ENCODE measurements at regions not wholly inside any gene's neighbourhood (a gene's known extent, or its start where the extent isn't known, plus 50 kb on each side); places are given as distances from the start of the nearest gene placed in this dataset.

DNA sequence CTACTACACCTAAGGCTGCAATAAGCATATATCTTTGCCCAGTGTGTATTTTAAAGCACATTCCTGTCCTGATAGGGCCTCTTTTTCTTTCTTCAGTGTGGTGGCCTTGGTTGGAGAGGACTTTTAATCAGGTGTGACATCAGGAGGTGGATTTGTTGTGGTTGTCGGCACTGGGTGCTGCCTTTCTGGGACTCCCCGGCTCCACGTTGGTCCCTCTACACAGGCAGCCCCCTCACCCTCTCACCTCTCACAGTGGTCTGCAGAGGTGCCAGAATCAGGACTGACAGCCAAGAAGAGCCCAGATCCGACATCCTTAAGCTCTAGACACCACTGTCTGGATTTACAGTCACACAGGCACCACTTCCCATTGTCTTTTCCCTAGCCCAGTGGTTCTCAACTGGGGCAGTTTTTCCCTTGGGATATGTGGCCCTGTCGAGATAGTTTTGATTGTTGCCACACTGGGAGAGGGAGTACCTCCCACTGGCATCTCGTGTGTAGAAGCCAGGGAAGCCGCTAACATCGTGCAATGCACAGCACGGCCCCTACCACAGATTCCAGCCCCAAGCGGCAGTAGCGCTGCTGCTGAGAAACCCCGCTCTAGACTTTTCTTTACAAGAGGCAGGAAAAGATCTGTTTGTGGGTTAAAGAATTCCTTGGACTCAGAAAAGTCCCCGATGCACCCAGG is 314.1 kb downstream of the QKI start:
- TF ChIP-seq EP300 (IDR thresholded peaks at IDR 0.05) (no peak), POLR2A (IDR thresholded peaks at IDR 0.05) (no peak), POLR2AphosphoS5 (IDR thresholded peaks at IDR 0.05) (no peak)
- TF ChIP-seq, protein P1, sequence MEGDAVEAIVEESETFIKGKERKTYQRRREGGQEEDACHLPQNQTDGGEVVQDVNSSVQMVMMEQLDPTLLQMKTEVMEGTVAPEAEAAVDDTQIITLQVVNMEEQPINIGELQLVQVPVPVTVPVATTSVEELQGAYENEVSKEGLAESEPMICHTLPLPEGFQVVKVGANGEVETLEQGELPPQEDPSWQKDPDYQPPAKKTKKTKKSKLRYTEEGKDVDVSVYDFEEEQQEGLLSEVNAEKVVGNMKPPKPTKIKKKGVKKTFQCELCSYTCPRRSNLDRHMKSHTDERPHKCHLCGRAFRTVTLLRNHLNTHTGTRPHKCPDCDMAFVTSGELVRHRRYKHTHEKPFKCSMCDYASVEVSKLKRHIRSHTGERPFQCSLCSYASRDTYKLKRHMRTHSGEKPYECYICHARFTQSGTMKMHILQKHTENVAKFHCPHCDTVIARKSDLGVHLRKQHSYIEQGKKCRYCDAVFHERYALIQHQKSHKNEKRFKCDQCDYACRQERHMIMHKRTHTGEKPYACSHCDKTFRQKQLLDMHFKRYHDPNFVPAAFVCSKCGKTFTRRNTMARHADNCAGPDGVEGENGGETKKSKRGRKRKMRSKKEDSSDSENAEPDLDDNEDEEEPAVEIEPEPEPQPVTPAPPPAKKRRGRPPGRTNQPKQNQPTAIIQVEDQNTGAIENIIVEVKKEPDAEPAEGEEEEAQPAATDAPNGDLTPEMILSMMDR (IDR thresholded peaks at IDR 0.05), result no peak
- H3K9me3 ChIP-seq, result no peaks in the 10 kb centered on the region
- no peak for ATAC-seq
- H3K27me3 ChIP-seq, result no peaks in the 10 kb centered on the region
- no peaks in the 10 kb centered on the region for H3K36me3 ChIP-seq
- no peak overlapping the region for H3K4me3 ChIP-seq
- WGBS, 2 donors (ENCODE audit: low coverage in 1 of 2), result 86 to 98% methylated on average over 5 to 6 of the region's 13 CpGs
- peaks cover 0 to 11% (median 0%) of the 10 kb centered on the region in 3 donors for H3K4me1 ChIP-seq
- no peak overlapping the region for H3K27ac ChIP-seq

DNA sequence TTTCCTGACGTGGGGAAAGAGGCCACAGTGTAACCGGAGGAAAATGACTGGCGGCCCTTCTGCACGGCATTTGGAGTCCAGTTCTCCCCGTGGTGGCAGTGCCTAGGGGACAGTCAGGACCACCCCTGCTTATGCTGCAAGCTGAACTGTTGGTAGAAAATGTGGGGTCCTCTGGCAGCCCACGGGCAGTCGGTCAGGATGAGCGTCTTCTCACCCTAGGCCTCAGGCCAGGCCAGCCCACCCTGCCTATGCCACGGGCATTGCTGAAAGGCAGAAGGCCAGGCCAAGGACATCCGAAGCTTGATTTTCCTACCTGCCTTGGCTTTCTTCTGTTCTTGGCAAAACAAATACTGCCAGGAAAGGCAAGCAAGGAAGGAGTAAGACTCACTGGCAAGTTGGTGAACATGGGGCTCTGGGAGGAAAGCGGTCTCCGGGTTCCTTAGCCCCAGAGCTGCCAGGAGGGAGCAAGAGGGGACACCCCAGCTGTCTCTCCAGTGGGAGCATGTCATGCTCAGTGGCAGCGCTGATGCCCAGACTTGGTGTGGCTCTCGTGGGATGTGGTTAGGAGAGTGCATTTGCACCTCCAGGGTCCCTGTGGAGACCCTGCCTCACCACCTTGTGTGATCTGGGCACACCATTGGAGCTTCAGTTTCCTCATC is 311.6 kb downstream of the QKI start:
- WGBS, 2 donors (ENCODE audit: low coverage in 1 of 2), result 80 to 83% methylated on average over 1 to 8 of the region's 14 CpGs
- no peaks in the 10 kb centered on the region for H3K9me3 ChIP-seq

DNA sequence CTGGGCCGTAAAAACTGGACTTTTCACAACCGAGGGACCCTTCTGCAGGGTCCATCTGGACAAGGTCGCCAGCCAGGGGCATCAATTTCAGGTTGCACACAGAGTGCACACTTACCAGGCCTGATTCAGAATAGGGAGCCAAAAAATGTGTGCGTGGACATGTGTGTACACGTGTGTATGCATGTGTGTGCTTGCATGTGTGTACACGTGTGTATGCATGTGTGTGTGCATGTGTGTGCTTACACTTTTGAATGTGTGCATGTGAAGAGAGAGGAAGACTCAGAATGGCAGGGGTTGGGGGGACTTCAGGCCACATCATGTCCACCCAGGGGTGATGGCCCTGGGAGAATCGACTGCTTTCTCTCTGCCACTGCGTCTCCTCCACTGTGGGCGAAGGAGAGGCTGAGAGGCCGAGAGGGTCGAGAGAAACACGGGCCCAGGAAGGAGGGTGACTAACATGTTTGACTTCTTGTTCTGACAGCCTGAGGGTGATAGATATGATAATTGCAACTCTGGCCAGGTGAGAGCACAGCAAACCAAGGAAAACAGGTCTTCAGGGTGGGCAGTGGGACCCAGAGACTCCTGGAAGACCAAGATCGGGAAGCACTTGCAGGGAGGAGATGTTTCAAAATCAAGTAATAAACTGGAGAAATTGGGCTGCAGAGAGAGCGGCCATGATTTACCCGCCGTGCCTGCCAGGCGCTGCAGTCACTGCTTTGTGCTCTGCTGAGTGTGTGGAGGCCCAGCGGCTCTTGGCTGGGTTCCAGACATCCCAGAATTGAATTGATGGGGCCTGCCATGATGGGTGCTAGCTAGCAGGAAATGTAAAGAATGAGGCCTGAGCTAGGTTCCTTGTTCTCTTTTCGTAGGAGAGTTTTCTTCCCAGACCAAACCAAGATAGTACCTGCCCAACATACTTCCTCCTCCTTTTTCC is 310.8 kb downstream of the QKI start:
- H3K4me1 ChIP-seq, result no peaks in the 10 kb centered on the region
- no peak for ATAC-seq
- no peaks in the 10 kb centered on the region for H3K9me3 ChIP-seq
- H3K36me3 ChIP-seq, result no peaks in the 10 kb centered on the region
- H3K27me3 ChIP-seq, result no peaks in the 10 kb centered on the region
- H3K27ac ChIP-seq, result no peak overlapping the region
- 84 to 86% methylated on average over 8 to 15 of the region's 19 CpGs for WGBS, 2 donors (ENCODE audit: low coverage in 1 of 2)
- H3K4me3 ChIP-seq, result no peak overlapping the region
- TF ChIP-seq EP300 (IDR thresholded peaks at IDR 0.05), result no peak
- no peak for TF ChIP-seq POLR2AphosphoS5 (IDR thresholded peaks at IDR 0.05)
- TF ChIP-seq, protein P1 (IDR thresholded peaks at IDR 0.05), result no peak
- no peak for TF ChIP-seq POLR2A (IDR thresholded peaks at IDR 0.05)

More for the DNA sequence above, 311.6 kb downstream of the QKI start:
- TF ChIP-seq EP300 (IDR thresholded peaks at IDR 0.05) (no peak), POLR2A (IDR thresholded peaks at IDR 0.05) (no peak), POLR2AphosphoS5 (IDR thresholded peaks at IDR 0.05) (no peak)
- TF ChIP-seq, protein P1 (IDR thresholded peaks at IDR 0.05), result no peak
- Histone ChIP-seq H3K4me1 (no peaks in the 10 kb centered on the region), H3K36me3 (no peaks in the 10 kb centered on the region), H3K27me3 (no peaks in the 10 kb centered on the region), H3K4me3 (no peak overlapping the region), H3K27ac (no peak overlapping the region)
- ATAC-seq, result no peak

DNA sequence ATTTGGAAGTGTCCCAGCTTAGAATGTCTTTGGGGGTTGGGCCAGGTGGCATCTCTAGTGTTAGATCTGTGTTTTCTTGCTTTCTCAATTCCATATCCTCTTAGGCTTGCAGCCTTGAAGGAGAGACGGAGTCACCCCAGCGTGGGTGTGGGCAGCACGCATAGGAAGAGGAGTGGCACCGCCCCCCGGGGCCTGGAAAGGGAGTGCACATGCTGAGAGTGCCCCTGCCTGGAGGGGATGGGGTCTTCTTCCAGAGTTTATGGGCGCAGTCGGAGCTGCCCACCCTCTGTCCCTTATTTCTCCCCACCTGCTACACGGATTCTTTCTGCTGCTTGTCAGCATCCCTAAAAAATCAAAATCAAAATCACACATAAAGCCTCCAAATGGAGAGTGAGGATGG is 309.7 kb downstream of the QKI start:
- H3K36me3 ChIP-seq, result no peaks in the 10 kb centered on the region
- no peaks in the 10 kb centered on the region for H3K9me3 ChIP-seq
- H3K4me3 ChIP-seq, result no peak overlapping the region
- no peaks in the 10 kb centered on the region for H3K4me1 ChIP-seq
- TF ChIP-seq POLR2A (IDR thresholded peaks at IDR 0.05) (no peak), POLR2AphosphoS5 (IDR thresholded peaks at IDR 0.05) (no peak), EP300 (IDR thresholded peaks at IDR 0.05) (no peak)
- TF ChIP-seq, protein P1 (IDR thresholded peaks at IDR 0.05), result no peak
- no peak for ATAC-seq
- no peaks in the 10 kb centered on the region for H3K27me3 ChIP-seq
- H3K27ac ChIP-seq, result no peak overlapping the region
- 87% methylated on average over 3 of the region's 8 CpGs; no CpG with 5 or more reads in 1 of the 2 donors for WGBS, 2 donors (ENCODE audit: low coverage in 1 of 2)
